GM21390 (cell line): ENCODE measurements at regions not wholly inside any gene's neighbourhood (a gene's known extent, or its start where the extent isn't known, plus 50 kb on each side); places are given as distances from the start of the nearest gene placed in this dataset.

Experiments
- ATAC-seq: cut with Tn5 transposase; IDR thresholded peaks from one replicate; pipeline ENCODE4 v1.9.1; 2021; ENCODE audit not compliant: unreplicated experiment

DNA sequence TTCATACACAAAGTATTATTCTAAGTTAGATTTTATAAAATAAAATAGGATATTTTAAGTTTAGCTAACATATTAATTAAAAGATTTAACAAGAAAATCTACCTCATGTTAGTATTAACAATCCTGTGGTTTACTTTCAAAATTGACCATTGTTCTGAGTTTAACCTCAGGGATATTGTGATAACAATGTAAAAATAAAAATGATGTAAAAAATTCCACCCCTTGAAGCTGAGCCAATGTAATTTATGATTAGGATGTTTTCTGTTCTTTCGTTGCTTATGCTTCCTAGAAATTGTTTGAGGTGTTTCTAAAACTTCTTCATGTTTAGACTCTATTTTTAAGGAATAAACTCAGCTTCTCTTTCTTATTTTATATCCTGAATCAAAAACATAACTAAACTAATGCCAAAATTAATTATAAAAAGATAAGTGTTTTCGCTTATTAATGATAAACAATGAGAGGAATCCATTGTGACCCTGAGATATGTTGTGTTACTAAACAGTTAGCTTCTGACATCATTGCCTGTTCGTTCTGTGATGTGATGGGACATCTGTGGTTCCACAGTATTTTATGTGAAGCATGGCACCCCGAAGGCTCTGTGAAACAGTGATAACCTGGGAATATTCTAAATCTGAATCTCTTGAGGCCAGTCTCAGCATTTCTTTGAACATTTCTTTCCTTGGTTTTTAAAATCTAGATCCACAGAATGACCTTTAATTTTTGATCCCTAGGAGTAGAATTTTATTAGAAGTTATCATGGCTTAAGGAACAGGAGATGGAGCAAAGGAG, 340.8 kb downstream of the ARL4A start:
- no peak for ATAC-seq

DNA sequence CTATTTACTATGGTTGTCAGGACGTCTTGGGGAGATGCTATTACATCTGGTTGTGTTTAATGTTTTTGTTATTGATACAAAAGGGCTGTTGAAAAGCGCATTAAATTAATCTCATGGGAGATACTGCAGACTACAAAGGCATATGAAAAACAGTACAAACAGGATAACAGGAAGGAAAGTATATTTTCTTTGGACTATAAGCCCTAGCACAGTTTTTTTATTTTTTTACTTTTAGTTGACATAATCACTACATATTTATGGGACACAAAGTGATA, 341.3 kb downstream of the ARL4A start:
- ATAC-seq: no peak

DNA sequence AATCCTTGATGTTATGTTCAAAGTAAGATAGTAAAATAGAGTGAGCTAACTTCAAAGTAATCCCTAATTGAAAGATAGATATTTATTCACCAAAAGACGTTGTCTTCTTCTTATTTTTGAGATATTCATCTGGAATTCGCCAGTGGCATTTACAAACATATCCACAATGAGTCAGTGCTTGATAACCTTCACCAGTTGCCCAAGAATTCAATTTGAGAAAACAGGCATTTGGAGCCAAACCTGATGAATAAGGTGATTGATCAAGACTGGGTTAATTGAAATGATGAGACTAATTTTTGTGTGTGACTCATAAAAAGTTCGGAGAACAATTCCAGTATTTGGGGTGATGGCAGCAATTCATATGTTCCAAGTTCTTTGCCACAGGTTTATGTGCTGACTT, 344.0 kb downstream of the ARL4A start:
- no peak for ATAC-seq

DNA sequence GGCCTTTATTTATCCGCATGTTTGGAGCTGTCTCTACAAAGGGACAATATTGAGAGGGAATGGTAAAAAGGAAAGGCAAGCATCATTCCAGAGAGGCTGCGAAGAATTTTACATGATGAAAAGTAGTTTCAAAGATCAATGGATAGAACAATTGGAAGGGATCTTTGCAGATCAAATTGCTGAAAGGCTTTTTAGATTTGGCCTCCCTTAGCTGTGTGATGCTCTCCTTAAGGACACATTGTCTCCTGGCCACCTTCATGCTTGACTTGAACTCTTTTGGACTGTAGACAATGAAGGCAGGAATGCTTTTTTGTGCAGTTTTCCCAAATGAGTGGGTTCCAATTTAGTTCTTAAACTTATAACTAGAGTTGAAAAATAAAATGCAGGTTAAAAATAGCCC, 344.7 kb downstream of the ARL4A start:
- no peak for ATAC-seq

DNA sequence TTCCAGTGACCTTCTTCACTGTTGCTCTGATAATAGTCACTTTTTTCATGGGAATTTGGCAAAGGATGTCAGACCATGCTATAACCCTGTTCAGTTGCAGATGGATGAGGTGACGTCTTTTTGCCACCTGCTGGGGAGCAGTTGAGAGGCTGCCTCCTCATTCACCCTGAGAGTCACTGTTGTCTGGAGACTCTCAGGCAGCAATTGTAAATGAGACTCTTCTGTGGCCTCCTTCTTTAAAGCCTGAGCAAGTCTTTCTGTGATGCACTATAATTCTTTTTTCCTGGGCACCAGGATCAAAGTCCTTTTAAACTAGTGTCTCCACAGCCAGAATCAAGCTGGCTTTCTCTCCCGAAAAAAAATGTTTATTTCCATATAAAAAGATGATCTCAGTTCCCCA, 345.1 kb downstream of the ARL4A start:
- ATAC-seq: no peak

DNA sequence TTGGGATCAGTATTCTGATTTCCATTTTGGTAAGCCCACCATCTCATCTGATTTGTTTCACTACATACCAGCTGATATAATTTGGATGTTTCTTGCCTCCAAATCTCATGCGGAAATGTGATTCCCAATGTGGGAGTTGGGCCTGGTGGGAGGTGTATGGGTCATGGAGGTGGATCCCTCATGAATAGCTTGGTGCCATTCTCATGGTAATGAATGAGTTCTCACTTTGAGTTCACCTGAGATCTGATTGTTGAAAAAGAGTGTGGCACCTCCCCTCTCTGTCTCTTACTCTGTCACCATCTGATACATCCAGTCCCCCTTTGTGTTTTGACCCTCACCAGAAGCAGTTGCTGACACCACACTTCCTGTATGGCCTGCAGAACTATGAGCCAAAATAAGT, 347.3 kb downstream of the ARL4A start:
- ATAC-seq: no peak

DNA sequence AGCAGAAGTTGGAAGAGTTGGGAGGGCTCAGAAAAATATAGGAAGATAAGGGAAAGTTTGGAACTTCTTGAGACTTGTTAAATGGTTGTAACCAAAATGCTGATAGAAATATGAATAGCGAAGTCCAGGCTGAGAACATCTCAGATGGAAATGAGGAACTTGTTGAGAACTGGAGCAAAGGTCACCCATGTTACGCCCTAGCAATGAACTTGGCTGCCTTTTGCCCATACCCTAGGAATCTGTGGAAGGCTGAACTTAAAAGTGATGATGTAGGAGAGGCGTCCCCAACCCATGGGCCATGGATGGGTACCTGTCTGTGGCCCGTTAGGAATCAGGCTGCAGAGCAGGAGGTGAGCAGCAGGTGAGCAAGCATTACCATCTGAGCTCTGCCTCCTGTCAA, 347.8 kb downstream of the ARL4A start:
- no peak for ATAC-seq

DNA sequence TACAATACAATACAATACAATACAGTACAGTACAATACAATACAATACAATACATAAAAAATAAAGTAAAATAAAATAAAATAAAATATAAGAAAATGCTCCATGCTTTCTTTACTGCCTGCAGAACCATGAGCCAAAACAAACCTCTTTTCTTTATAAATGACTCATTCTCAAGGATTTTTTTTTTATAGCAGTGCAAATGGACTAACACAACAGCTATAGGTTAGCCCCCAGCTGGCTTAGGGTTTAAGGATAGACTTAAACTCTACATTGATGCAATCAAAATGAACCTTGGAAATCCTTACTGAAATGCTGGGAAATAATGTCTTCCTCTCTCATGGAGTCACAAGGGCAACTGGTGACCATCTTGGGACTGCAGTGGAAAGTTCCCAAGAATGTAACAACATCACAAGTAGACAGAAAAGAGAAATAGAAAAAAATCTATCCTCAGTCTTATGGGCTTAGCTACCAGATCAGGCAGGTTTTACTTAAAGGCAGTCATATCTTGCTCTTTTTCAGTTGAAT, 348.9 kb downstream of the ARL4A start:
- no peak for ATAC-seq

DNA sequence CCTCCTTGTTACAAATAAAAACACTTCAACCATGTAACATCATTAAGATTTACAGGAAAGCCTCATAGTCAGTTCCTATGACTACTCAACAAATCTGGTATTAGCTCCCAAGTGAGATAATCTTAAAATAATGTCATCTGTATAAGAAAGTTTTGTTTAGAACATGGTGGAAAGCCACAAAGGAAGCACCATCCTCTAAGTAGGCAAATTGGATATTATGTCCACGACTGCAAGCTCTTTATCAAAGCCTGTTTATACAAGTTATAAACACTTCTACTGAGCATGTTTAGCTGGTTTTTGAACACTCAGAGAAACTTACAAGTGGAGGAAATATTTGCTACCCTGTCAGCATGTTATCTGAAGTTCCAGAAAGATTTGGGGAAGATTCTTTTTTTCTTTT, 349.8 kb downstream of the ARL4A start:
- no peak for ATAC-seq

DNA sequence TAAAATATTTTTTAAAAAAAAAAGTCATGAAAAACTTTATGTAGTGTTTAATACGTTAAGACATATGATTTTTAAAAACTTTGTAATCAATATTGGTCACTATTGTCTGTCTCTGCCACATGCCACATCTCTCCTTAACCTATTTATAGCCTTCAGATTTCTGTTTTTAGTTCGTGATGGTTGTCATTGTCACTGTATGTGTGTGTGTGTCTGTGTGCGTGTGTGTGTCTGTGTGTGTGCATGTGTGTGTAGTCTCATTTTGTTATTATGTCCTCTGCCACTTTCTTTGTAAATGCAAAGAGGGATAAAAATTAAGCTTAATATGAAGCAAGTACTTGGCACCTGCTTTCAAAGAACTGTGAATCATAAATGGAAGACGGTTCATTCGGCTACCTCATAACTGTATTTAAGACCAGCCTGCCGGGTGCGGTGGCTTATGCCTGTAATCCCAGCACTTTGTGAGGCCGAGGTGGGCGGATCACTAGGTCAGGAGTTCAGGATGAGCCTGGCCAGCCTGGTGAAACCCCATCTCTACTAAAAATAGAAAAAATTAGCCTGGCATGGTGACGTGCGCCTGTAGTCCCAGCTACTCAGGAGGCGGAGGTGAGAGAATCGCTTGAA, 354.0 kb downstream of the ARL4A start:
- ATAC-seq: no peak

DNA sequence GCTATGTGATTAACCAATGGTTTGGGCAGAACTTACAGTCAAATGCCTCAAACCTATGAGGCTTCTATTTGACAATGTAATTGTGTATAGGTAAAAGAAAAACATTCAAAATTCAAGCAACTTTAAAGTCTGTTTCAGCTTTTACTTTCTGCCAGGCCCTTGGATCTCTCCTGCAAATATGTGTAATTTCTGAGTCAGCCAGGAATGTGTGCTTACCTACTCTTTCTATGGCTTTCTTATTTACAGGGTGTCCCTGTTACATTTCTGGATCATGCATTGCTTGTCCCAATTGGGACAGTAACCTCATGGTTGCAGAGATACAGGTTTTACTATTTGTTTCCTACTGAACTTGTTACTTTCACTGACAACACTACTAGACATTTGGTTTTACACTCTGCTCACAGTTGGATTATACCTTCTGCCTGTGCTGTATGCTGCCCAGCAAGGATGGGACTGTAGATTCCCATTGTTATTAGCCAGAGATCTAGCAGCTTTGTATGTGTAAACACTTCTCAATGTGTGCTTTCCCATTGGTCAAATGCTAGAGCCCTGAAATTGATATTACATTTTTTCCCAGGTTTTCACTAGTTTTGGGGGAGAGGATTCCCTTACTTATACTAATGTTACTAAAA, 355.3 kb downstream of the ARL4A start:
- no peak for ATAC-seq

DNA sequence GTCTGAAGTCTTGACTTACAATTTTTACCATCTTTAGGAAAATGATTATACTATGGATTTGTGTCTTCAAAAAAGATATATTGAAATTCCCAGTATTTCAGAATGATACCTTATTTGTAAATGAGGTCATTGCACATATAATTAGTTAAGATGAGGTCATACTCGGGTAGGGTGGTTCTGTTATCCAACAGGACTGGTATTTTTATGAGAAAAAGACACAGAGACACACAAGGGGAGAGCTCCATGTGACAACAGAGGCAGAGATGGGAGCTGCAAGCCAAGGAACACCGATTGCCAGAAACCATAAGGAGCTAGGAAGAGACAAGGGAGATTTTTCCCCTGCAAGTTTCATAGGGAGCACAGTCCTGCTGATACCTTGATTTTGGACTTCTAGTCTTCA, 356.9 kb downstream of the ARL4A start:
- no peak for ATAC-seq

DNA sequence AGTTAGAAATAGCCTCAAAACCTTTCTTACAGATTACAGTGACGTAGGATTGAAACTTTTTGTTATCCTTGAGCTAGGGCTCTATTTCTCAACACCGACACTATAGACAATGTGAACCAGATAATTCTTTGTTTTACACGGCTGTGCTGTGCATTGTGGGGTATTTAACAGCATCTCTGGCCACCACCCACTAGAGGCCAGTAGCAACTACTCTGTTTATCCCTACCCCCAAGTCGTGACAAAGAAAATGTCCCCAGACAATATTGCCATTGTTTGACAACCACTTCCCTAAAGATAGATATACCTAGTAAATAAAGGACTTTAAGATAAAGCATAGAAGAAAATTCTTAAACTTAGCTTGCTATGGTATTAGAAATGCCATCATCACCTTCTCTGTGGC, 359.6 kb downstream of the ARL4A start:
- peak; percentile 59 for ATAC-seq

DNA sequence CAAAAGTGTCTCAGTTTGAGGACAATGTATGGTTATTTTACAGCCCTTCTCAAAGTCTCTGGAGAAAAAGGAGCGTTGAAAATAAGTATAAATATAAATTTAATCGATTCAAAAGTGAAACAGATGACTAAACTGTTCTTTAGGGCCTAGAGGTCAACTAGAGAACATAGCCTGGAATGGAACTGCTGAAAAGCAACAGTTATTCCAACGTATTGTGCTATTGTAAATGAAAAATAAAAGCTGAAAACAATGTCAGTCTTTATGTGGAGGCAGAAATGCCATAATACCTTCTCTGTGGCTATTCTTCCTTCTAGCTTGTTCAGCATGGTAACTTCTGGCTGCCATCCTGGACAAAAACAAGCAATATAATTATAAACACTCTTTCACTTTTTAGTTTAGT, 362.5 kb downstream of the ARL4A start:
- ATAC-seq: no peak

DNA sequence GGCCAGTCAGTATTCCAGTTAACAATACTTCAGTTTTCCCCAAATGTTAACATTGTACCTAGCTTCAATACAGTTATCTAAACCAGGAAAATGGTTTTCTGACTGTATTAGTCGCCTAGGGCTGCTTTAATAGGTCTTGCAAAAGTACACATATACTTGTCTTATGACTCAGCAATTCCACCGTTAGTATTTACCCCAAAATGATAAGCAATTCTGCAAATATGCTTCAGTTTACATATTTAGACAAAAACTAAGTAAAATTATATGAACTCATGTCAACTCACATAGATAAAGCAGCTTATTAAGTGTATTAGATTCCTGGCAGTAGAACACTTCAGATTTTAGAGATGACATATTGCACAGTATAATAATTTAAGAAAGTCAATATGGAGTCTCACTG, 363.3 kb downstream of the ARL4A start:
- ATAC-seq: no peak

DNA sequence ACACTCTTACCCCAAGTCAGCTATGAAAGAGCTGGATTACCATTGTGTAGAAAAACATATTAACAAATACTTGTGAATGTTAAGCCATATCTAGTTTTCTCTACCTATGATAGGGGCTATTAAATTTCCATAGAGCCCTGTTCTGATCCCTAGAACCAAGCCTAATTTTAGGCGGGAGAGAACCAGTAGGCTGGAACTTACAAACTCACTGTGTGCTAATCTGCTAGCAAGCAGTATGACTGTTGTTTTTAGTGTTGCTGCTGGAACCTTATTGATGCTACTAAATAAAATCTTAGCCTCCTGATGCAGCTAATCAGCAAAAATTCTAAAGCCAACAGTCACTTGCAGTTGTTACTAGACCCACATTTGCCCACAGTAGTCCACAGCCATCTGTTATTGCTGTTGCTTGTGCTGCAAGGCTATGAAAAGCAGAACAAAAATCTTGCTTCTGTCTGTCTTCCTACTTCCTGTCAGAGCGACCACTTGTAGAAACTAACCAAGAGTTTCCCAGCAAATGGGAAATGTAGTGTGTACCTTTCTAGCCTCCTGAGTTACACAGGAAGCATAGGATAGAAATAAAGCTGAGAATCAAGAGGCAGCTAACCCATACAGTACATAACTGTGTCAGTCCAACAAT, 368.4 kb downstream of the ARL4A start:
- ATAC-seq: no peak

DNA sequence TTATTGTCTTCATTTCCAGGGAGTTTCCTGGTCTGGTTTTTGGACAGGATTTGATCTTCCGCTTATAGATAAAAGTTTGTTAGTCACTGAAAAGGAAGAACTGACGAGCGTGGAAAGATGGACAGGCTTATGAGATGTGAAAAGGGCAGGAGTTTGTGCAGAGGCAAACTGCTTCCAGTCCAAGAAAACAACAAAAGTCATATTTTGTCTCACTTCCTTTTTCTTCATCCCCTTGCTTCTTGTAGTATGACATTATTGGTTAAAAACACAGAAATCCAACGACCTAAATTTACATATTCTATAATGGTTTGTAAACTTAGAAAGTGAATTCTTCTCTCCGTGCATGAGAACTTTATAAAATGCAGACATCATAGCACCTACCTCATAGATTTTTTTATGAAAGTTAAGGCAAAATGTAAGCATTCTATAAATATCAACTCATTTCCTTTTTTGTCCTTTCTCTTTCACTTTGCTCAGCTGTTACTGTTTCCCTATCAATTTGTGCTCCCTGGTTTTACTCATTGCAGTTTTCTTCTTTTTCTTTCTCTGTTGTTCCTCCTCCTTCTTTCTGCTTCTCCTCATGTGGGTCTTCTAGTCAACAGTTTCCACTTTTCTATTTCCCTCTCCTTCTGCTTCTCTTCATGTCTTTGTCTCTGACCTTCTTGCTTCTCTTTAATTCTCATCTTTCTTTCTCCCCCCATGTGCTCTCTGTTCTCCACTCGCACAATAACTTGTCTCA, 370.2 kb downstream of the ARL4A start:
- peak; percentile 91 for ATAC-seq

DNA sequence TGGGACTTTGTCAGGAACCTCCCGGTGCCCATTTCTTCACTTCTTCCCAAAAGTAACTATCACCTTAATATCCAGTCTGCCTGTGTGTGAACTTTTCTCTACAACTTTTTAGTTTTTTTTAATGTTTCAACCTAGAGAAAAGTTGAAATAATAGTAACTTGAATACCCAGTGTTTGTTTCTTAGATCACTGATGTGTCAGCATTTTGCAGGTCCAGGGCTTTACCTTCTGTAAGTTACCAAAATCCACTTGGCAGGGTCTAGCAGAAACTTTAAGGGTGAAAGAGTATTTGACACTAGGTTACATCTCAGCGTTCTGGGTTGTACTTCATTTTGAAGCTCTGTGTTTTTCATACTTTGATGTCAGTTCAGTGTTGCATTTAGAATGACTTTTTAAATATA, 372.7 kb downstream of the ARL4A start:
- no peak for ATAC-seq

DNA sequence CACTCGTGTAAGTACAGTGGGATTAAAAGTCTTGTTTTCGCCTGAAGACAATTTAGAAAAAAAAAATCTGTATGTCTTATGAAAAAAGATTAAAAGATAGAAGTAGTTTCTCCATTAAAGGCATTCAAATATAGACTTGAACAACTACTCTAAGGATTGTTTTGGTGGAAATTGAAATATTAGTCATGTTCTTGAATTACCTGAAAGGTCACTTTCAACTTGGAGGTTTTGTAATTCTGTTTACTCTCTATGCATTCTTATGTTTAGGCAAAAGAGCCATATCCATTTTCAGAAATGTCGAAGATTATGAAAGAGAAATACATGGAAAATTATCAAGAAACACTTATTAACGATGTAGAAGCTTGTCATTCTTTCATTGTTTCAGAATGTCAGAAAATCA, 373.7 kb downstream of the ARL4A start:
- no peak for ATAC-seq

DNA sequence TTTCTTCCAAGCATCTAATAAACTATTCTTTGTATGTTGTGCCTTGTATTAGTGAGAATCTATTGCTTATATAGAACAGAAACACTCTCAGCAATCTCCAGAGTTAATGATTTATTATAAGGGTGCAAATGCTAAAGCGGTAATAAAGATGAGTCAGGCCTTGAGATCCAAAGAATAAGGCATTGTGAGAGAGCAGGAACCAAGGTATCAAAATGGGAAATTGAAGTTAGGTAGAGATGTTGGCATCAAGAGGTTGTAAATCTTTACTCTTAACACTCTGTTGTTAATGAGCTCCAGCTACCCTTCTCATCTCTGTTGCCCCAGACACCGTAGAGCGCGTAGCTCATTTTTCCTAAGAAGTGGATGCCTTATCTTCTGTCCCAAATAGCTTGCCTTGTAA, 375.2 kb downstream of the ARL4A start:
- ATAC-seq: no peak

DNA sequence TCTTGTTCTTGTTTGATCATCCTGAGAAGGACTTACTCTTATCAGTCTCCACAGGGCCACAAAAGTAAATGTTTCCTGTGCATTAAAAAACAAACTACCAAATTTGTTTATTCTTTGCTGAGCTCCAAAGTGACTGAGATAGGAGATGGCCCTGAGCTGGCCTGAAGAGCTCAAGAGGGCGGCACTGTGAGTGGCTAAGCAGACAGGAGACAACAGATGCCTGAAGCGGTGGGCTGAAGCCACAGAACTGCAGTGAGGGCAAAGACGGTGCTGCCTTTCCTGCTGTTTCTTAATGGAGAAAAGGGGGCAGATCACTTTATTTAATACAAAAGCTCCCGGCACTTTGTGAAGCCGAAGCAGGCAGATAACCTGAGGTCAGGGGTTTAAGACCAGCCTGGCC, 379.6 kb downstream of the ARL4A start:
- no peak for ATAC-seq
